ENCODE measurements at regions not wholly inside any gene's neighbourhood (a gene's known extent, or its start where the extent isn't known, plus 50 kb on each side); places are given as distances from the start of the nearest gene placed in this dataset.
"Not testable (repeated sequence)": the region's sequence is repeated elsewhere in the genome, so short reads cannot be mapped to it uniquely, and the experiment has no call there.

DNA sequence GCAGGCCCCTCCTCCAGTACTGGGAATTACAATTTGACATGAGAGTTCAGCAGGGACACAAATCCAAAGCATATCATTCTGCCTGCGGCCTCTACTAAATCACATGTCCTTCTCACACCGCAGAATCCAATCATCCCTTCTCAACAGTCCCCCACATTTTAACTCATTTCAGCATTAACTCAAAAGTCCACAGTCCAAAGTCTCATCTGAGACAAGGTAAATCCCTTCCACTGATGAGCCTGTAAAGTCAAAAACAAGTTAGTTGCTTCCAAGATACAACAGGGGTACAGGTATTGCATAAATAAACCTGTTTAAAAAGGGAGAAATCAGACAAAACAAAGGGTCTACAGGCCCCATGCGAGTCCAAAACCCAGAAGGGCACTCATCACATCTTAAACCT lies 64.0 kb downstream of the EBNA1BP2 start:
- H3K27me3 Mint-ChIP-seq: peaks cover 0 to 17% of the 10 kb centered on the region in 2 donors
- peaks cover 8 to 19% of the 10 kb centered on the region in 2 donors for H3K9me3 Mint-ChIP-seq
- ATAC-seq (replicated peaks) (no peak), DNase-seq (no peak)
- H3K36me3 Mint-ChIP-seq (ENCODE audit: insufficient read depth): no peaks in the 10 kb centered on the region
- H3K27ac Mint-ChIP-seq: no peak overlapping the region
- no peaks in the 10 kb centered on the region for H3K4me1 Mint-ChIP-seq (ENCODE audit: low read depth in 2 of 2)
- H3K4me3 Mint-ChIP-seq: no peak overlapping the region

DNA sequence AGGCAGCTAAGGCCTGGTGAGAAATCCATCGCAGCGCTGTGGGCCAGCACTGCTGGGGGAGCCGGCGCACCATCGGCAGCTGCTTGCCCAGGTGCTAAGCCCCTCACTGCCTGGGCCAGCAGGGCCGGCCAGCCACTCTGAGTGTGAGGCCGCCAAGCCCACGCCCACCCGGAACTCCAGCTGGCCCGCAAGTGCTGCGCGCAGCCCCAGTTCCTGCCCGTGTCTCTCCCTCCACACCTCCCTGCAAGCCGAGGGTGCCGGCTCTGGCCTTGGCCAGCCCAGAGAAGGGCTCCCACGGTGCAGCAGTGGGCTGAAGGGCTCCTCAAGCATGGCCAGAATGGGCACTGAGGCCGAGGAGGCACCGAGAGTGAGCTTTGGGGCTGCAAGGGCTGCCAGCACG lies 64.4 kb downstream of the EBNA1BP2 start:
- DNase-seq (no peak), ATAC-seq (replicated peaks) (no peak)
- peaks cover 0 to 17% of the 10 kb centered on the region in 2 donors for H3K27me3 Mint-ChIP-seq
- no peak overlapping the region for H3K27ac Mint-ChIP-seq
- no peaks in the 10 kb centered on the region for H3K4me1 Mint-ChIP-seq (ENCODE audit: low read depth in 2 of 2)
- H3K36me3 Mint-ChIP-seq (ENCODE audit: insufficient read depth): no peaks in the 10 kb centered on the region
- peaks cover 8 to 19% of the 10 kb centered on the region in 2 donors for H3K9me3 Mint-ChIP-seq
- H3K4me3 Mint-ChIP-seq: no peak overlapping the region

DNA sequence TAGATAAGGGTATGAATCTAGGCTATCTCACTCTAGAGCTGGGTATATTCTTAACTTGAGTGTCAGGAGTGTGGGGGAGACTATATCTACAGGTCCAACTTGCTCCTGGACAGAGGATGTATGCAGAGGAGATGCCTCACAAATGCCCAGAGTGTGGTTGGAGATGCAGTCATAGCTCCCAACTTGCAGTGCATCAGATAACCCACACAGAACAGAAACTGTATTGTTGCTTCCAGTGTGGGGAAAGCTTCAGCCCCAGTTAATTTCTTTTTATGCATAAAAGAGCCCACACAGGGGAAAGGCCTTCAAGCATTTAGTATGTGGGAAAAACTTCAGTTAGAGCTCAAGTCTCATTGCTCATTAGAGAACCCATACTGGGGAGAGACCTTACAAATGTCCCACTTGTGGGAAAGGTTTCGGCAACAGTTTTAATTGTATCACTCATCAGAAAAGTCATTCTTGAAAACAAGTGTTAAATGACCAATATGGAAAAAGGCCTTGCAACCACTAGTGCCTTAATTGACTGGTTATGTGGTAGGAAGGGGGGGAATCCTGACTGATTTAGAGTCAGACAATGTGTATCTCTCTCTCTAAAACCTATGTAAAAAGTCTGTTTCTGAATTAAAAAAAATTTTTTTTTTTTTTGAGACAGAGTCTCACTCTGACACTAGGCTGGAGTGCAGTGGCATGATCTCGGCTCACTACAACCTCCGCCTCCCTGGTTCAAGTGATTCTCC lies 67.9 kb downstream of the EBNA1BP2 start:
- ATAC-seq (replicated peaks) (no peak), DNase-seq (no peak)
- Mint-ChIP-seq H3K4me3 (no peak overlapping the region), H3K9me3 (peaks cover 1 to 12% of the 10 kb centered on the region in 2 donors), H3K36me3 (ENCODE audit: insufficient read depth) (no peaks in the 10 kb centered on the region), H3K27ac (no peak overlapping the region), H3K27me3 (peaks cover 8 to 32% of the 10 kb centered on the region in 2 donors), H3K4me1 (ENCODE audit: low read depth in 2 of 2) (no peaks in the 10 kb centered on the region)

DNA sequence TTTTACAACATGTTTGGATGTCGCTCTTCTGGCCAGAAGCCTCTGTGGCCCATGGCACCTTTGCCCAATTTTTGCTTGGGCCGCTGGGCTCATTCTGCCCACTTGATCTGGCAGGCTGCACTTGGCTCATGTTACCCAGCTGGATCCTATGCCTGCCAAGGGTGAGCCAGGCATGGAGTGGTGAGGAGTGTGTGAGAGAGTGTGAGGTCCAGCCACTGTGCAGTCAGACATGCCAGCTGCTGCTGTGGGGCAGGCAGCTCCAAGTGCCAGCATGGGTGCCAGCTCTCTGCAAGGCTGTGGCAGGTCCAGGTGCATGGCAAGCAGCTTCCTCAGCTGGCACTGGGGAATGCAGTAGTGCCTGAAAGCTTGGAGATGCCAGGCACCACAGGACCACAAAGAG lies 71.0 kb downstream of the EBNA1BP2 start:
- H3K4me1 Mint-ChIP-seq (ENCODE audit: low read depth in 2 of 2): no peaks in the 10 kb centered on the region
- H3K36me3 Mint-ChIP-seq (ENCODE audit: insufficient read depth): no peaks in the 10 kb centered on the region
- H3K27ac Mint-ChIP-seq: no peak overlapping the region
- H3K4me3 Mint-ChIP-seq: no peak overlapping the region
- H3K9me3 Mint-ChIP-seq: peaks cover 0 to 1% of the 10 kb centered on the region in 2 donors
- DNase-seq: no peak
- H3K27me3 Mint-ChIP-seq: peaks cover 8 to 19% of the 10 kb centered on the region in 2 donors
- ATAC-seq (replicated peaks): no peak

DNA sequence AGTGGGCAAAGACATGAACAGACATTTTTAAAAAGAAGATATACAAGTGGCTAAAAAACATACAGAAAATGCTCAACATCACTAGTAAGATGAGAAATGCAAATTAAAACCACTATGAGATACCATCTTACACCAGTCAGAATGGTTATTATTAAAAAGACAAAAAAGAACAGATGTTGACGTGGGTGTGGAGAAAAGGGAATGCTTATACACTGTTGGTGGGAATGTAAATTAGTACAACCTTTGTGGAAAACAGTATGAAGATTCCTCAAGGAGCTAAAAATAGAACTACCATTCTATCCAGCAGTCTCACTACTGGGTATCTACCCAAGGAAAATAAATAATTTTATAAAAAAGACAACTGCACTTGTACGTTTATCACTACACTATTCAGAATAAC lies 73.9 kb downstream of the EBNA1BP2 start:
- no peak for ATAC-seq (replicated peaks)
- Mint-ChIP-seq H3K27me3 (peaks cover 11 to 35% of the 10 kb centered on the region in 2 donors), H3K4me1 (ENCODE audit: low read depth in 2 of 2) (no peaks in the 10 kb centered on the region), H3K36me3 (ENCODE audit: insufficient read depth) (no peaks in the 10 kb centered on the region), H3K9me3 (peaks cover 0 to 1% of the 10 kb centered on the region in 2 donors), H3K4me3 (no peak overlapping the region), H3K27ac (no peak overlapping the region)
- DNase-seq: no peak

DNA sequence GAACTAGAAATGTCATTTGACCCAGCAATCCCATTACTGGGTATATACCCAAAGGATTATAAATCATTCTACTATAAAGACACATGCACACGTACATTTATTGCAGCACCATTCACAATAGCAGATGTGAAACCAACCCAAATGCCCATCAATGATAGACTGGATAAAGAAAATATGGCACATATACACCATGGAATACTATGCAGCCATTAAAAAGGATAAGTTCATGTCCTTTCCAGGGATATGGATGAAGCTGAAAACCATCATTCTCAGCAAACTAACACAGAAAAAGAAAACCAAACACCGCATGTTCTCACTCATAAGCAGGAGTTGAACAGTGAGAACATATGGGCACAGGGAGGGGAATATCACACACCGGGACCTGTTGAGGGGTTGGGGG lies 75.6 kb downstream of the EBNA1BP2 start:
- H3K4me1 Mint-ChIP-seq (ENCODE audit: low read depth in 2 of 2); H3K36me3 Mint-ChIP-seq (ENCODE audit: insufficient read depth): not testable (repeated sequence)

DNA sequence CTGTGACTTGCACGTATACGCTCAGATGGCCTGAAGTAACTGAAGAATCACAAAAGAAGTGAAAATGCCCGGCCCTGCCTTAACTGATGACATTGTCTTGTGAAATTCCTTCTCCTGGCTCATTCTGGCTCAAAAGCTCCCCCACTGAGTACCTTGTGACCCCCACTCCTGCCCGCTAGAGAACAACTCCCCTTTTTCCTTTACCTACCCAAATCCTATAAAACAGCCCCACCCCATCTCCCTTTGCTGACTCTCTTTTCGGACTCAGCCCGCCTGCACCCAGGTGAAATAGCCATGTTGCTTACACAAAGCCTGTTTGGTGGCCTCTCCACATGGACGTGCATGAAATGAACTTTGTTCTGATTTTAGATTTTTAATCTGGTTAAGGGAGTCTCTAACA lies 81.3 kb downstream of the EBNA1BP2 start:
- not testable (repeated sequence) for H3K4me3 Mint-ChIP-seq; H3K27ac Mint-ChIP-seq; ATAC-seq (replicated peaks); H3K9me3 Mint-ChIP-seq; H3K36me3 Mint-ChIP-seq (ENCODE audit: insufficient read depth); DNase-seq; H3K4me1 Mint-ChIP-seq (ENCODE audit: low read depth in 2 of 2)
- H3K27me3 Mint-ChIP-seq: peaks cover 62 to 70% of the 10 kb centered on the region in 2 donors

More for the DNA sequence above, 75.6 kb downstream of the EBNA1BP2 start:
- not testable (repeated sequence) for DNase-seq; ATAC-seq (replicated peaks); H3K27ac Mint-ChIP-seq; H3K4me3 Mint-ChIP-seq; H3K9me3 Mint-ChIP-seq
- H3K27me3 Mint-ChIP-seq: peaks cover 16 to 32% of the 10 kb centered on the region in 2 donors

DNA sequence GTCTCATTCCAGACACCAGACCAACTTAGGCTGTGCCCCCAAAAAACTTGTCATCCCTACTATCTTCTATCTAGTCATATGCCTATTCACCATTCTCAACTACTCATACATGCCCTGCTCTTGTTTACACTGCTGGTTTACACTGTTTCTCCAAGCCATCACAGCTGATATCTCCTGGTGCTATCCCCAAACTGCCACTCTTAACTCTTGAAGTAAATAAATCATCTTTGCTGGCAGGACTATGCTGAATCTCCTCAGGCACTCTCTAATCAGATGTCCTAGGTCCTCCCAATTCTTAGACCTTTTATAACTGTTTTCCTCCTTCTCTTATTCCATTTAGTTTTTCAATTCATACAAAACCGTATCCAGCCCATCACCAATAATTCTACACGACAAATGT lies 81.9 kb downstream of the EBNA1BP2 start:
- not testable (repeated sequence) for ATAC-seq (replicated peaks); H3K4me1 Mint-ChIP-seq (ENCODE audit: low read depth in 2 of 2); H3K9me3 Mint-ChIP-seq; DNase-seq; H3K36me3 Mint-ChIP-seq (ENCODE audit: insufficient read depth); H3K27ac Mint-ChIP-seq; H3K4me3 Mint-ChIP-seq
- H3K27me3 Mint-ChIP-seq: peaks cover 68 to 76% of the 10 kb centered on the region in 2 donors

DNA sequence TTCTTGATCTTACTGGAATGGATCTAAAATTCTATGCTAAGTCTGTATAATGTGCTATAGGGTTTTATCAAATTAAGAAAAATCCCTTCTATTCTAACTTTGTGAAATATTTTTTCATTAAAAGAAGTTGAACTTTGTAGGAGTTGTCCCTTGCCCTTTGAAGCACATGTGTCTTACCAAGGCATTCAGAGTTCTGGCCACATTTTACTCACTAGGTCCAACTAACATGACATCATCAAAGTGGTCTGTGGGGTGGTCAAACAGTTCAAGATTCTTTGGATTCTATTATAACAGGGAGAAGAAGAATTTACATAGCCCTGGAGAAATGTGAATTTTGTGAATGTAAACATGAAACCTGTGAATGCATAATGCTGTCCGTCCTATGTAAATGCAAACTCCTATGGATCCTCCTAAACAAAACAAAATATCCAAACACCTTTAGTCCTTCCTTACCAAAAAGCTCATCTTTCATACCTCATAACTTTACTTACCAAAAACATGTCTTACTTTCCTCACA lies 88.7 kb downstream of the EBNA1BP2 start:
- ATAC-seq (replicated peaks): no peak
- Mint-ChIP-seq H3K27me3 (peaks cover 32 to 33% of the 10 kb centered on the region in 2 donors), H3K27ac (no peak overlapping the region), H3K36me3 (ENCODE audit: insufficient read depth) (no peaks in the 10 kb centered on the region), H3K4me1 (ENCODE audit: low read depth in 2 of 2) (no peaks in the 10 kb centered on the region), H3K4me3 (no peak overlapping the region), H3K9me3 (no peaks in the 10 kb centered on the region)
- no peak for DNase-seq

DNA sequence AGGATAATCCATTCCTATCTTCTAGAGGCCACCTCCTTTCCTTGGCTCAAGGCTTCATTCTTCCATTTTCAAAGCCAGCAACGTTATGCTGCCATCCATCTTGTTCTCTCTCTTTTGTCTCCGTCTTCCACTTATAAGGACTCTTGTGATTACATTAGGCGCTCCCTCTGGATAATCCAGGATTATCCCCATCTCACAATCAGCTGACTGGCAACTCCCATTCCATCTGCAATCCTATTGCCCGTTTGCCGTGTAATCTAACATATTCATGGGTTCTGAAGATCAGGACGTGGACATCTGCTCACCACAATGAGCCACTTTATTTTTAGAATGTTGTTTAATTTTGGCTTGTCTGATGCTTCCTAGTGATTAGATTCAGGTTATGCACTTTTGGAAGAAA lies 89.3 kb downstream of the EBNA1BP2 start:
- no peaks in the 10 kb centered on the region for H3K4me1 Mint-ChIP-seq (ENCODE audit: low read depth in 2 of 2)
- ATAC-seq (replicated peaks): no peak
- no peak overlapping the region for H3K27ac Mint-ChIP-seq

DNA sequence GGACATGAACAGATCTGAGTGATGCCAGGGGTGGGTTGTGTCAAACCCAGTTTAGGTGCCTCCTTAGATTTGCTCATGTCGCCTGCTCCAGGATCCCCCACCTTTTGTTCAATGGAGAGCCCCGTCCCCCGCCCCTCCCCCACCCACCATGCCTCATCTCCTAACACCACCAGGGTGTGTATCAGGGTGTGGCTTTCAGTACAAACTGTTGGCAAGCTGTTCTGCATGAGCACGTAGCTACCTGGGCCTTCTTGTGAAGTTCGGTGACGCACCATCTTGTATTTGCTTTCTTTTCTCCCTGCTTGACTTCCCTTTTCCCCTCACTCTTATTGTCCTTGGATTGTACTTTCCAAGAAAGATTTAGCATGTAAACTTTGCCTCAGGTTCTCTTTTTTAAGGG lies 94.8 kb downstream of the EBNA1BP2 start:
- Mint-ChIP-seq H3K9me3 (no peaks in the 10 kb centered on the region), H3K4me1 (ENCODE audit: low read depth in 2 of 2) (peaks cover 3 to 4% of the 10 kb centered on the region in 2 donors), H3K36me3 (ENCODE audit: insufficient read depth) (no peaks in the 10 kb centered on the region), H3K27ac (no peak overlapping the region), H3K4me3 (no peak overlapping the region), H3K27me3 (no peaks in the 10 kb centered on the region)
- no peak for DNase-seq
- ATAC-seq (replicated peaks): no peak

More for the DNA sequence above, 89.3 kb downstream of the EBNA1BP2 start:
- H3K4me3 Mint-ChIP-seq: no peak overlapping the region
- H3K36me3 Mint-ChIP-seq (ENCODE audit: insufficient read depth): no peaks in the 10 kb centered on the region
- H3K9me3 Mint-ChIP-seq: no peaks in the 10 kb centered on the region
- DNase-seq: no peak
- peaks cover 25 to 26% of the 10 kb centered on the region in 2 donors for H3K27me3 Mint-ChIP-seq

DNA sequence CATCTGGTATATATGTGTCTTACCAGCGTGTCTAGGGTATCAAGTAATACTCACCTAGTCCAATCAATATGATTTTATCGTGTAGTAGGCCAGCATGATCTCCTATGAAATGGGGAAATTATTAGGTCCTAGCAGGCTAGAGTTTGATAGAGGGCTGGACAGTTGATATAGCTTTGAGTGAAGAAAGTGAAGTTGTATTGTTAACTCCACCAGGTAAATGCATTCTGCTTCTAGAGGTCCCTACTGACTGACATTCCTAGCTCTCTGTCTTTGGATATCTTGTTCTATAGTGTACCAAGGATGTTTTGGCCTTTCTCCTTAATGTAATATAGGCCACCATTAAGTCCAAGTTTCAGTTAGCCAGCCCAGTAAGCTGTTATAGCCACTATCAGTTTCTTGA lies 97.4 kb downstream of the EBNA1BP2 start:
- Mint-ChIP-seq H3K36me3 (ENCODE audit: insufficient read depth) (no peaks in the 10 kb centered on the region), H3K27ac (no peak overlapping the region), H3K4me1 (ENCODE audit: low read depth in 2 of 2) (peaks cover 3 to 4% of the 10 kb centered on the region in 2 donors)

DNA sequence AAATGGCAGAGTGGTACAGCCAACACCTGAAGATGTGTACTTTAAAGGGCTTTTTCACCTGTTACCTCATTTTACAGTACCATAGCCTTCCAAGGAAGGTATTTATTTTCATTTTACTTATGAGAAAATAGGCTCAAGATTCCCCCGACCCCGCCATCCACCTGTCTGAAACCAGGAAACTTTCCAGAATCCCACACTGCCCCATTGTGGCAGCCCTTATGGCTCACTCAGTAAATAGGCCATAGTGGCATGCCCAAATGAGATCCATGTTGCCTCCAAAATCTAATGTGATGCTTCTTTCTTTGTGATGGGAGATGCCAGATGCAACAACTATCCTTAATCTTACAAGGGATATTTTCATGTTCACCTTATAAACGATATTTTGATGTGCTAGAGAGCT lies 97.8 kb downstream of the EBNA1BP2 start:
- DNase-seq (no peak), ATAC-seq (replicated peaks) (no peak)
- H3K27me3 Mint-ChIP-seq: no peaks in the 10 kb centered on the region
- H3K27ac Mint-ChIP-seq: no peak overlapping the region
- no peaks in the 10 kb centered on the region for H3K9me3 Mint-ChIP-seq
- H3K4me1 Mint-ChIP-seq (ENCODE audit: low read depth in 2 of 2): peaks cover 3 to 4% of the 10 kb centered on the region in 2 donors
- H3K4me3 Mint-ChIP-seq: no peak overlapping the region
- H3K36me3 Mint-ChIP-seq (ENCODE audit: insufficient read depth): no peaks in the 10 kb centered on the region

More for the DNA sequence above, 97.4 kb downstream of the EBNA1BP2 start:
- Mint-ChIP-seq H3K27me3 (no peaks in the 10 kb centered on the region), H3K4me3 (no peak overlapping the region), H3K9me3 (no peaks in the 10 kb centered on the region)
- no peak for DNase-seq
- ATAC-seq (replicated peaks): no peak

DNA sequence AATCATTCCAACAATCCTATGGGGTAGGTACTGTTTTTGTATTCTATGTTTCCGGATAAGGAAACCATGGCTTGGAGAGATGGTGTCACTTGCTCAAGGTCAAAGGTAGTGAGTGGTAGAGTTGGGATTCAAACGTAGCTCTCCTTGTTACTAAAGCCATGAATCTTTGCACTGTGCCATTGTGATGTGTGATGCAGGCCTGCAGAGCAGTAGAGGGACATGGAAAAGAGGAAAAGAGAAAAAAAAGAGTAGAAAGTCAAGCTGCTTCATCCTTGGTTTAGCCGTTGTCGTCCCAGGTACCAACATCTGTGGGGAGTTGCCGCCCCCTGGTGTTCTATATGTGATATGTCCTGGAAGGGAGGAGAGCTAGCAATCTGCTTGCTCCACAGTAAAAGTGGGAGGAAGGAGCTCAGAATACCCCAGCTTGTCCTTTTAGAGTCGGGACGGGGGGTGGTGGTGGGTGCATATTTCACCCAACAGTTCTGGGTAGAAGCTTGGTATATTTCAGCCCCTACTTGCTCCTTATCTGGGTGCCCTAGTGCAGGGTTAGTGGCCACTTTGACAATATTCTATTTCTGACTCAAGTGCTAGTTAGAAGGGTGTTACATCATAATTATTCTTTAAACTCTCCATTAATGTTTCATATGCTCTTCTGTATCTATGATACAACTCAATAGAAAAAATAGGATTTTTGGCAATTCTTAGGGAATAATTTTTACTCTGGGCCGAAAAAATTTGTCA lies 98.4 kb downstream of the EBNA1BP2 start:
- peak; percentile 67 to 75 (median 70) for DNase-seq
- Mint-ChIP-seq H3K27me3 (no peaks in the 10 kb centered on the region), H3K9me3 (no peaks in the 10 kb centered on the region), H3K27ac (no peak overlapping the region), H3K4me1 (ENCODE audit: low read depth in 2 of 2) (peaks cover 3 to 4% of the 10 kb centered on the region in 2 donors), H3K4me3 (no peak overlapping the region), H3K36me3 (ENCODE audit: insufficient read depth) (no peaks in the 10 kb centered on the region)
- ATAC-seq (replicated peaks): peak; percentile 86
